EL (cell line): ENCODE measurements at regions not wholly inside any gene's neighbourhood (a gene's known extent, or its start where the extent isn't known, plus 50 kb on each side); places are given as distances from the start of the nearest gene placed in this dataset.

Source experiments
- DNase-seq: peaks from one replicate; pipeline ENCODE4 v3.0.0-alpha.2; 2016

DNA sequence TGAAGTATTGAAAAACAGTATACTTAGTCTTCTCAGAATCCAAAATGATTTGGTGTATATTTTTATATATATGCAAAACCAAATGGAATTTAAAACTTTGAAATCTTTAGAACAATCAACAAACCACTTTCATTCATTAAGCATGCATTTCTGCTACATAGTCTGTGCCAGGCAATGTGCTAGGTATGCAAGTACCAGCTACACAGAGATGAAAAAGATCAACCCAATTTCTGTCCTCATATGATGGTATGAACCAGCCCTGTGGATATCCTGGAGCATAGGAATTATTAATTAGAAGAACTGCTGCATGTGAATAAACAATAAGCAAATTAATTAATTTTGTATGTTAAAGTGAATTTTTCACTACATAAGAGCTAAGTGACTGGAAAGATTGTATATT is 51.2 kb upstream of the RTN4 start:
- DNase-seq, result peak; percentile 31

DNA sequence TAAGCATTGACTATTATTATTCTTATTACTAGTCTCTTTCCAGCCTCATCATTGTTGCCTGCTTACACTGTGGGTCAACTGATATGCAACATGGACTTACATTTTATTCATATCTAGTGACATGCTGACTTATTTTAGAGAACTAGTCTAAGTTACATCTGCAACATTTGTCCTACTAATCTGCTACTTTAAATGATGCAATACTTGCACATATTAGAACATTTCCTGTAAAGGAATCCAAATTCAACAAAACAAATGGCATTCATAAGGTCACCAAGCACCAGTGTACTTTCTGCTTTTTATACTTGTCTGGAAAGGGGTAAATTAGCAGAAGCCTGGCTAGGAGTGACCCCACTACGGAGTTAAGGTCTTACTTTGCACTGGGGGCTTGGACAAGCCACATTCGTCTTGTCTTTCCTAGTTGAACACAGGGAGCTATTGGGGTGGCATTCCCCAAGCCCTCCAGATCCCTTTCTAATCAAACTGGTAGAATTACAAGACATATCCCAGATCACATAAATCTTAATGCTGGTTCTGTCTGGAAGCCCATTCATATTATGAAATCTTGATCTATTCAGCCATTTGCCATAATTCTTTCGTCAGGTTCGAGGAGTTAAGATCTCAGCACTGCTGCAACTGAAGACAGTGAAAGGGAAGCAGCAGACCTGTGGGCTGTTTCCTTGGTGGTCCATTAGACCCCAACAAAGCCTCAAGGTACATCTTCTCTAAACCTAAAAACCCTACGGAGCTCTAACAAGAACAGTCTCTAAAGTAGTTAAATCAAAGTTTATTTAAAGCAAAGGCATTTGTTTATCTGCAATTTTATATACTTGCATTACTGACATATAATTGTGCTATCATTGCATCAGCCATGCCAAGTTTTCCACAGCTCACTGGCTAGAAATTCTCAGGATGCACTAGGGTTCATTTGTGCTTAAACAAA is 49.9 kb upstream of the RTN4 start:
- peak; percentile 66 for DNase-seq
